ENCODE measurements at regions not wholly inside any gene's neighbourhood (a gene's known extent, or its start where the extent isn't known, plus 50 kb on each side); places are given as distances from the start of the nearest gene placed in this dataset.

DNA sequence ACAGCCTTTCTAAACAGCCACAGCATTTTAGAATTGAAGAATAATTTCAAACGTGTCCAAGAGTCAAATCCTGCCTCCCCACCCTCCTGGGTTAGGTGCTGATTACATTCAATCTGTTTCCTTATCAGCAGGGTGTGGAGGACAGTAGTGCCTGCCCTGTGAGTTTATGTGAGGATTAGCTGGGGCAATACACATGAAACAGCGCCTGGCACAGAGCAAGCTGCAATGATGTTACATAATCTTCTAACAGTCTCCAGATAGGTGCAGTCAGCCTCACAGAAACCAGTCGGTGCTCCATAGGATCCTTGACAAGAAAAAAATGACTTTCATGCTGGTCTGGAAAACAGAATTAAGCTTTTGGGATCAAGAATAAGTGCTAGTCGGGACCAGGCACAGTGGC is 91.7 kb upstream of the ITGA6 start:
- H2BK5ac ChIP-seq (ENCODE audit: low read depth, low read length) = no peak overlapping the region
- CTCF ChIA-PET (ENCODE audit: partially characterized antibody) = interaction anchor here (1.1 to 1.9 kb wide), 2 partner anchors 24 to 126 kb away, joined by 4 to 12 read pairs; no protein-coding TSS in a partner anchor
- no peak overlapping the region for H3K4me2 ChIP-seq (ENCODE audit: insufficient read depth in 1 of 2, low read depth in 2 of 2, low read length in 2 of 2)
- TF ChIP-seq CHD2 (IDR thresholded peaks at IDR 0.05; ENCODE audit: low read length) = no peak
- TF ChIP-seq FOSL1 (IDR thresholded peaks at IDR 0.05; ENCODE audit: insufficient read depth, low read depth, low read length) = no peak
- no peak for TF ChIP-seq POU5F1 (IDR thresholded peaks at IDR 0.05; ENCODE audit: low read depth, low read length)
- no peak for TF ChIP-seq SRF (IDR thresholded peaks at IDR 0.05; ENCODE audit: low read depth, low read length)
- no peak for TF ChIP-seq PHF8 (conservative IDR thresholded peaks at IDR 0.05; ENCODE audit: low read depth, low read length)
- TF ChIP-seq CREB1 (IDR thresholded peaks at IDR 0.05) = no peak
- no peak for TF ChIP-seq SAP30 (IDR thresholded peaks at IDR 0.05; ENCODE audit: insufficient read depth, insufficient replicate concordance, low read length)
- no peak for TF ChIP-seq MAFK (IDR thresholded peaks at IDR 0.05; ENCODE audit: low read depth, low read length)
- no peak for TF ChIP-seq BACH1 (IDR thresholded peaks at IDR 0.05; ENCODE audit: low read length)
- TF ChIP-seq RAD21 (IDR thresholded peaks at IDR 0.05 in 1 of 2, conservative IDR thresholded peaks at IDR 0.05 in 1 of 2; ENCODE audit: low read depth in 2 of 2, low read length in 2 of 2) = no peak
- TF ChIP-seq HDAC2 (IDR thresholded peaks at IDR 0.05; ENCODE audit: borderline replicate concordance in 1 of 2, low read depth in 2 of 2, low read length in 2 of 2) = no peak
- TF ChIP-seq SIX5 (IDR thresholded peaks at IDR 0.05; ENCODE audit: low read depth, low read length) = no peak
- TF ChIP-seq SUZ12 (IDR thresholded peaks at IDR 0.05; ENCODE audit: low read length) = no peak
- no peak for TF ChIP-seq RXRA (IDR thresholded peaks at IDR 0.05; ENCODE audit: insufficient read depth, low read depth, low read length)
- TF ChIP-seq GABPA (IDR thresholded peaks at IDR 0.05; ENCODE audit: borderline replicate concordance, insufficient read depth, low read length) = no peak

More for the DNA sequence above, 91.7 kb upstream of the ITGA6 start:
- Histone ChIP-seq H2AK5ac (ENCODE audit: low read depth, low read length) (no peak overlapping the region), H2BK20ac (ENCODE audit: low read length) (no peak overlapping the region), H3K79me1 (ENCODE audit: low read depth, low read length) (no peaks in the 10 kb centered on the region), H2BK120ac (replicated peaks; ENCODE audit: low read depth, low read length) (no peak overlapping the region), H3K79me2 (ENCODE audit: control insufficient read depth in 1 of 2, insufficient read depth in 2 of 2, low read length in 2 of 2) (no peaks in the 10 kb centered on the region), H3K56ac (replicated peaks; ENCODE audit: insufficient read length, low read depth, low read length) (no peak overlapping the region), H3K14ac (ENCODE audit: insufficient read length) (no peak overlapping the region), H3K4ac (replicated peaks; ENCODE audit: insufficient read length, low read depth, low read length) (no peak overlapping the region), H3K23me2 (ENCODE audit: low read depth, low read length) (no peaks in the 10 kb centered on the region), H2AFZ (ENCODE audit: low read length) (0 out of 2 replicates have a peak overlapping the region, but pooled peaks have one; percentile 59), H4K8ac (ENCODE audit: extremely low read depth, insufficient read depth, low read length) (no peak overlapping the region), H4K20me1 (replicated peaks in 1 of 2; ENCODE audit: control insufficient read depth in 1 of 2, insufficient read depth in 2 of 2, low read length in 2 of 2) (no peaks in the 10 kb centered on the region), H3K27ac (ENCODE audit: low read depth, low read length) (no peak overlapping the region), H3K18ac (ENCODE audit: extremely low read depth, low read length) (no peak overlapping the region), H3K27me3 (replicated peaks in 1 of 4; ENCODE audit: control insufficient read depth in 3 of 4, extremely low read depth in 1 of 4, insufficient read depth in 3 of 4, low read length in 3 of 4) (no peaks in the 10 kb centered on the region), H3K9me3 (ENCODE audit: insufficient read depth in 2 of 2, low read depth in 1 of 2, low read length in 1 of 2) (no peaks in the 10 kb centered on the region), H3K9ac (replicated peaks in 1 of 4; ENCODE audit: extremely low read depth in 1 of 4, low read depth in 3 of 4, low read length in 3 of 4) (no peak overlapping the region), H3K23ac (ENCODE audit: insufficient read length) (no peak overlapping the region), H3K4me1 (replicated peaks in 1 of 4; ENCODE audit: control insufficient read depth in 3 of 4, insufficient read depth in 4 of 4, low read length in 3 of 4) (no peaks in the 10 kb centered on the region; a peak in 1 of 7 replicates), H2BK12ac (ENCODE audit: low read depth, low read length) (no peak overlapping the region), H3K4me3 (ENCODE audit: extremely low read depth in 1 of 4, insufficient read depth in 2 of 4, low read depth in 3 of 4, low read length in 4 of 4) (no peak overlapping the region), H4K91ac (replicated peaks; ENCODE audit: insufficient read length, low read length) (no peak overlapping the region), H4K5ac (ENCODE audit: insufficient read length, low read depth, low read length) (no peak overlapping the region), H2BK15ac (ENCODE audit: low read length) (no peak overlapping the region), H3K36me3 (ENCODE audit: control insufficient read depth in 2 of 4, insufficient read depth in 4 of 4, low read length in 3 of 4) (no peaks in the 10 kb centered on the region)
- POLR2A ChIA-PET (ENCODE audit: partially characterized antibody) = interaction anchor here (1.6 kb wide), 1 partner anchor 91 kb away, joined by 4 read pairs; the partner anchor contains the start of gene ITGA6
- DNase-seq (ENCODE audit: low read depth in 1 of 2, low spot score in 2 of 2) = no peak
- WGBS, 2 experiments (ENCODE audit: extremely low coverage in 1 of 2, insufficient coverage in 1 of 2, insufficient read length in 1 of 2, insufficient replicate concordance in 2 of 2, low coverage in 1 of 2, low lambda C conversion rate in 2 of 2, missing lambda C conversion rate in 1 of 2) = 72% methylated on average over 4 of the region's 4 CpGs; no CpG with 5 or more reads in 1 of the 2 experiments
- FAIRE-seq = no peak
